GM12878 (cell line): ENCODE measurements at regions not wholly inside any gene's neighbourhood (a gene's known extent, or its start where the extent isn't known, plus 50 kb on each side); places are given as distances from the start of the nearest gene placed in this dataset.

Experiments
- ATAC-seq: fragments of 200-7000 bp; cut with Tn5 transposase; 3 replicates; pipeline ENCODE4 v1.9.1; 2020; ENCODE audit warnings: mild to moderate bottlenecking, moderate library complexity
- BruUV-seq: library from RNA; stranded (reverse); fragments of 400-500 nt; replicated peaks from 2 replicates; lab custom pipeline; 2021; lab: Mats Ljungman, UMichigan
- CTCF ChIA-PET: fragments of 300-600 bp; sonication (Branson Sonifier 250); formaldehyde crosslinking; extraction: SDS; loops from one replicate; lab custom pipeline; 2021; ENCODE audit warnings: inconsistent platforms; lab: Yijun Ruan, JAX
- POLR2A ChIA-PET: fragments of 350-600 bp; formaldehyde crosslinking; extraction: SDS; loops from one replicate; lab custom pipeline; 2021; ENCODE audit warnings: inconsistent platforms; lab: Charles Lee
- RAD21 ChIA-PET: fragments of 300-600 bp; sonication (Branson Sonifier 250); formaldehyde crosslinking; loops from one replicate; lab custom pipeline; 2023; ENCODE audit warnings: antibody characterized with exemption; ENCODE audit not compliant: unreplicated experiment; lab: Charles Lee
- SMC1A ChIA-PET: fragments of 300-600 bp; sonication (Branson Sonifier 250); formaldehyde crosslinking; loops from one replicate; lab custom pipeline; 2023; ENCODE audit not compliant: unreplicated experiment, uncharacterized antibody; lab: Charles Lee
- DNase-seq: peaks from one replicate; pipeline ENCODE4 v3.0.0-alpha.2; 2011; ENCODE audit warnings: low read depth, low spot score
- FAIRE-seq: peaks from 3 replicates; lab custom pipeline; 2011; peaks lifted over from hg19 to GRCh38; lab: Jason Lieb, UNC
- H2AFZ ChIP-seq: 2 replicates; pipeline ENCODE4 v1.6.0; 2011; ENCODE audit warnings: low read depth, low read length, control low read depth; ENCODE audit not compliant: control insufficient read depth
- H3K27ac ChIP-seq: 2 replicates; pipeline ENCODE4 v1.5.1; 2011; ENCODE audit warnings: control low read depth; ENCODE audit not compliant: control insufficient read depth, insufficient read depth
- H3K27me3 ChIP-seq, 2 experiments: replicated peaks in 1 of 2; 2 replicates each; pipeline versions ENCODE4 v1.6.0 to v1.6.1; 2011; ENCODE audit warnings: low read length in 1 of 2; ENCODE audit not compliant: control insufficient read depth in 2 of 2, insufficient read depth in 2 of 2
- H3K36me3 ChIP-seq, 2 experiments: 2 replicates each; pipeline ENCODE4 v1.5.1; 2011; ENCODE audit warnings: low read length in 1 of 2; ENCODE audit not compliant: control insufficient read depth in 2 of 2, insufficient read depth in 2 of 2
- H3K4me1 ChIP-seq: 2 replicates; pipeline ENCODE4 v1.6.1; 2011; ENCODE audit warnings: mild to moderate bottlenecking, low read length, moderate library complexity, mixed read lengths; ENCODE audit not compliant: control insufficient read depth, insufficient read depth
- H3K4me2 ChIP-seq: 2 replicates; pipeline ENCODE4 v1.6.0; 2011; ENCODE audit warnings: control low read depth; ENCODE audit not compliant: control insufficient read depth, insufficient read depth
- H3K4me3 ChIP-seq: fragments of 200-600 bp; sonication (generic); 2 replicates; pipeline ENCODE4 v1.5.1; 2016
- H3K79me2 ChIP-seq: 2 replicates; pipeline ENCODE4 v1.6.0; 2011; ENCODE audit warnings: low read length; ENCODE audit not compliant: control insufficient read depth, insufficient read depth
- H3K9ac ChIP-seq: 2 replicates; pipeline ENCODE4 v1.8.0; 2011; ENCODE audit warnings: low read length, control low read depth, mixed read lengths; ENCODE audit not compliant: control insufficient read depth, insufficient read depth
- H3K9me3 ChIP-seq: replicated peaks from 3 replicates; pipeline ENCODE4 v1.5.1; 2011; ENCODE audit warnings: mild to moderate bottlenecking, low read length; ENCODE audit not compliant: control insufficient read depth, insufficient read depth
- H4K20me1 ChIP-seq: 2 replicates; pipeline ENCODE4 v1.6.0; 2011; ENCODE audit not compliant: control insufficient read depth, insufficient read depth
- JUNB ChIP-seq: IDR thresholded peaks from 2 replicates; pipeline ENCODE4 v1.6.1; 2016; ENCODE audit warnings: antibody characterized with exemption, mild to moderate bottlenecking
- KLF5 ChIP-seq: fragments of 450-650 bp; IDR thresholded peaks from 2 replicates; pipeline ENCODE4 v1.6.1; 2014; ENCODE audit warnings: mild to moderate bottlenecking; ENCODE audit not compliant: partially characterized antibody
- MEF2A ChIP-seq: IDR thresholded peaks from 2 replicates; pipeline ENCODE4 v1.6.1; 2011; ENCODE audit warnings: low read depth, mild to moderate bottlenecking, low read length, moderate library complexity; ENCODE audit not compliant: insufficient read depth
- MTA2 ChIP-seq: fragments of 450-650 bp; IDR thresholded peaks from 2 replicates; pipeline ENCODE4 v1.6.1; 2016; ENCODE audit warnings: low read depth, mild to moderate bottlenecking, moderate library complexity
- SUPT20H ChIP-seq: IDR thresholded peaks from 2 replicates; pipeline ENCODE4 v1.6.1; 2011; ENCODE audit warnings: low read depth, mild to moderate bottlenecking, low read length, moderate library complexity, borderline replicate concordance; ENCODE audit not compliant: control insufficient read depth
- WGBS: methylation state at CpG from one replicate; pipeline ENCODE4 v1.1.6; 2016; ENCODE audit warnings: low lambda C conversion rate; ENCODE audit not compliant: insufficient replicate concordance, insufficient coverage; ENCODE audit errors: missing lambda C conversion rate; 5-methylcytosine and 5-hydroxymethylcytosine counted together
- in situ Hi-C: fragments of 300-500 bp; cut with MboI; formaldehyde crosslinking; loops from 9 replicates; pipeline ENCODE4 v1.14.3; 2018; ENCODE audit warnings: mixed read lengths
- intact Hi-C: fragments of 100-400 bp; cut with micrococcal nuclease; formaldehyde crosslinking; loops from one replicate; pipeline ENCODE4 v1.14.2; 2022; ENCODE audit not compliant: unreplicated experiment

GRCh38 chr1:157279138-157279801 lies 141.1 kb upstream of the ETV3 start:
- peaks cover 0 to 4% of the 10 kb centered on the region in 2 experiments; a peak in 2 of 4 replicates for H3K27me3 ChIP-seq
- ChIA-PET CTCF (interaction anchor here (1.0 kb wide), 1 partner anchor 11 kb away, joined by 4 read pairs; no protein-coding TSS in a partner anchor), SMC1A (no interaction called here), RAD21 (no interaction called here), POLR2A (no interaction called here)
- FAIRE-seq (no peak), ATAC-seq (no peak), DNase-seq (no peak)
- WGBS, result 43% methylated on average over 23 of the region's 23 CpGs
- intact Hi-C loops, result no loop called here
- H3K4me3 ChIP-seq, result no peak overlapping the region
- TF ChIP-seq JUNB, result no peak
- TF ChIP-seq SUPT20H, result no peak
- no peak for TF ChIP-seq MEF2A
- no peaks in the 10 kb centered on the region for H4K20me1 ChIP-seq
- H3K79me2 ChIP-seq, result no peaks in the 10 kb centered on the region
- H3K9me3 ChIP-seq, result no peaks in the 10 kb centered on the region; the same call in 2 of the 3 replicates
- no peaks in the 10 kb centered on the region for H3K4me1 ChIP-seq
- H3K27ac ChIP-seq, result no peak overlapping the region
- no peak overlapping the region for H2AFZ ChIP-seq
- no peaks in the 10 kb centered on the region for H3K36me3 ChIP-seq
- in situ Hi-C loops, result no loop called here
- BruUV-seq, result no TSS peak
- H3K4me2 ChIP-seq, result no peak overlapping the region
- H3K9ac ChIP-seq, result no peak overlapping the region

- H2AFZ ChIP-seq, result no peak overlapping the region
- H3K79me2 ChIP-seq, result no peaks in the 10 kb centered on the region
- H3K36me3 ChIP-seq, result no peaks in the 10 kb centered on the region
- H3K4me3 ChIP-seq, result no peak overlapping the region
- in situ Hi-C loops (no loop called here), intact Hi-C loops (no loop called here)
- no TSS peak for BruUV-seq
- H3K9ac ChIP-seq, result no peak overlapping the region
- 48% methylated on average over 27 of the region's 28 CpGs for WGBS
- ChIA-PET POLR2A (no interaction called here), SMC1A (no interaction called here), CTCF (no interaction called here), RAD21 (interaction anchor here (1.0 kb wide), 1 partner anchor 217 kb away, joined by 3 read pairs; no protein-coding TSS in a partner anchor)
- ATAC-seq, result no peak
- H3K4me2 ChIP-seq, result no peak overlapping the region
- TF ChIP-seq MTA2 (no peak), KLF5 (no peak)
- no peaks in the 10 kb centered on the region for H3K4me1 ChIP-seq
- H3K27ac ChIP-seq, result no peak overlapping the region
- FAIRE-seq, result no peak
- no peak for DNase-seq
- H4K20me1 ChIP-seq, result no peaks in the 10 kb centered on the region
- H3K27me3 ChIP-seq, result peaks cover 0 to 4% of the 10 kb centered on the region in 2 experiments; a peak in 2 of 4 replicates
- no peaks in the 10 kb centered on the region; the same call in 2 of the 3 replicates for H3K9me3 ChIP-seq
These were observed 140.4 kb upstream of the ETV3 start for GRCh38 chr1:157278383-157279137.
